HepG2 (cell line): ENCODE measurements at regions not wholly inside any gene's neighbourhood (a gene's known extent, or its start where the extent isn't known, plus 50 kb on each side); places are given as distances from the start of the nearest gene placed in this dataset.

Source experiments
- ATAC-seq: fragments of 200-7000 bp; cut with Tn5 transposase; 3 replicates; pipeline ENCODE4 v1.9.1; 2020; ENCODE audit warnings: mild to moderate bottlenecking, moderate library complexity
- BruUV-seq: library from RNA; stranded (reverse); fragments of 400-500 nt; replicated peaks from 2 replicates; lab custom pipeline; 2021; lab: Mats Ljungman, UMichigan
- CTCF ChIA-PET: fragments of 300-600 bp; formaldehyde crosslinking; extraction: SDS; loops from one replicate; lab custom pipeline; 2021; ENCODE audit warnings: low total read pairs, inconsistent platforms, low intra/inter-chr PET ratio; lab: Yijun Ruan, JAX
- POLR2A ChIA-PET: fragments of 350-600 bp; sonication (Branson Sonifier 250); formaldehyde crosslinking; loops from one replicate; lab custom pipeline; 2020; ENCODE audit warnings: antibody characterized with exemption, inconsistent platforms; lab: Yijun Ruan, JAX
- DNase-seq: peaks from one replicate; pipeline ENCODE4 v3.0.0-alpha.2; 2015; ENCODE audit warnings: low spot score
- FAIRE-seq: peaks from 3 replicates; lab custom pipeline; 2011; peaks lifted over from hg19 to GRCh38; lab: Jason Lieb, UNC
- H2AFZ ChIP-seq: one replicate; pipeline ENCODE4 v1.6.1; 2011; ENCODE audit warnings: low read length, inconsistent platforms
- H3K27ac ChIP-seq: fragments of 300-600 bp; 3 replicates; pipeline ENCODE4 v1.8.0; 2011; ENCODE audit warnings: mixed run types, mild to moderate bottlenecking, mixed read lengths, low read length, inconsistent platforms; ENCODE audit not compliant: insufficient read depth; ENCODE audit errors: extremely low read length
- H3K27me3 ChIP-seq, 2 experiments: fragments of 200-600 bp in 1 of 2; 2 replicates in 1 of 2; 3 replicates in 1 of 2; pipeline versions ENCODE4 v1.6.0 to v1.8.0; 2011; ENCODE audit warnings: low read length in 2 of 2, mild to moderate bottlenecking in 2 of 2, moderate library complexity in 2 of 2, inconsistent platforms in 1 of 2; ENCODE audit not compliant: insufficient read depth in 2 of 2, control insufficient read depth in 1 of 2
- H3K36me3 ChIP-seq, 2 experiments: fragments of 200-600 bp in 1 of 2; replicated peaks in 1 of 2; 2 replicates in 1 of 2; 3 replicates in 1 of 2; pipeline versions ENCODE4 v1.5.1 to v1.8.0; 2011; ENCODE audit warnings: low read length in 2 of 2, inconsistent platforms in 1 of 2; ENCODE audit not compliant: insufficient read depth in 2 of 2, control insufficient read depth in 1 of 2
- H3K4me1 ChIP-seq: 2 replicates; pipeline ENCODE4 v1.5.1; 2012; ENCODE audit warnings: low read length, inconsistent platforms; ENCODE audit not compliant: insufficient read depth
- H3K4me2 ChIP-seq: 2 replicates; pipeline ENCODE4 v1.6.0; 2011; ENCODE audit warnings: low read depth, low read length, inconsistent platforms
- H3K4me3 ChIP-seq, 3 experiments: fragments of 200-600 bp in 1 of 3; sonication (generic), shearing (Covaris generic) in 1 of 3; replicated peaks in 1 of 3; 2 replicates each; pipeline ENCODE4 v1.5.1; 2011 to 2016; ENCODE audit warnings: low read length in 3 of 3, inconsistent platforms in 2 of 3, low read depth in 2 of 3, mild to moderate bottlenecking in 2 of 3, control low read depth in 1 of 3, mixed read lengths in 1 of 3; ENCODE audit not compliant: insufficient read depth in 1 of 3
- H3K79me2 ChIP-seq: one replicate; pipeline ENCODE4 v1.6.1; 2011; ENCODE audit warnings: low read length, inconsistent platforms; ENCODE audit not compliant: insufficient read depth
- H3K9ac ChIP-seq: 2 replicates; pipeline ENCODE4 v1.6.0; 2011; ENCODE audit warnings: mild to moderate bottlenecking, low read depth, low read length, inconsistent platforms; ENCODE audit not compliant: insufficient read depth
- H3K9me3 ChIP-seq: 2 replicates; pipeline ENCODE4 v1.5.1; 2012; ENCODE audit warnings: mild to moderate bottlenecking, low read length
- H4K20me1 ChIP-seq: 2 replicates; pipeline ENCODE4 v1.6.0; 2011; ENCODE audit warnings: inconsistent platforms, mild to moderate bottlenecking, low read length, moderate library complexity; ENCODE audit not compliant: insufficient read depth
- BCL3 ChIP-seq: sonication (generic); formaldehyde crosslinking; IDR thresholded peaks from 2 replicates; pipeline ENCODE4 v1.5.1; 2020; ENCODE audit warnings: mild to moderate bottlenecking, missing genetic modification reagents, moderate library complexity
- E2F1 ChIP-seq: sonication (generic); formaldehyde crosslinking; IDR thresholded peaks from 2 replicates; pipeline ENCODE4 v1.5.0; 2020; ENCODE audit warnings: missing genetic modification reagents
- FOSL2 ChIP-seq: sonication (generic); formaldehyde crosslinking; IDR thresholded peaks from 2 replicates; pipeline ENCODE4 v1.4.0; 2020; ENCODE audit warnings: missing genetic modification reagents
- FOXK2 ChIP-seq: fragments of 450-650 bp; IDR thresholded peaks from 2 replicates; pipeline ENCODE4 v1.6.1; 2016
- KDM6A ChIP-seq: IDR thresholded peaks from 2 replicates; pipeline ENCODE4 v1.6.1; 2016; ENCODE audit warnings: low read depth
- NONO ChIP-seq, 2 experiments: fragments of 450-650 bp in 1 of 2; sonication (generic) in 1 of 2; formaldehyde crosslinking in 1 of 2; IDR thresholded peaks in 1 of 2; conservative IDR thresholded peaks in 1 of 2; 2 replicates each; pipeline versions ENCODE4 v1.6.1 to v1.8.0; 2017 to 2022; ENCODE audit warnings: mild to moderate bottlenecking in 1 of 2, missing genetic modification reagents in 1 of 2, moderate library complexity in 1 of 2
- PAWR ChIP-seq: sonication (generic); formaldehyde crosslinking; IDR thresholded peaks from 2 replicates; pipeline ENCODE4 v1.4.0; 2020; ENCODE audit warnings: missing genetic modification reagents, mild to moderate bottlenecking, borderline replicate concordance
- SRSF9 ChIP-seq: fragments of 200-400 bp; formaldehyde crosslinking; IDR thresholded peaks from 2 replicates; pipeline ENCODE4 v1.6.1; 2018; ENCODE audit warnings: borderline replicate concordance, mild to moderate bottlenecking, low read depth, low read length; ENCODE audit not compliant: insufficient read depth, poor library complexity, severe bottlenecking
- TEAD3 ChIP-seq: optimal IDR thresholded peaks from 2 replicates; pipeline ENCODE3; 2016; ENCODE audit warnings: borderline replicate concordance
- ZNF224 ChIP-seq: sonication (generic); formaldehyde crosslinking; IDR thresholded peaks from 2 replicates; pipeline ENCODE4 v1.5.0; 2020; ENCODE audit warnings: mild to moderate bottlenecking, missing genetic modification reagents
- ZNF264 ChIP-seq: sonication (generic); formaldehyde crosslinking; IDR thresholded peaks from 2 replicates; pipeline ENCODE4 v1.4.0; 2020; ENCODE audit warnings: missing genetic modification reagents
- ZNF503 ChIP-seq: sonication (generic); formaldehyde crosslinking; IDR thresholded peaks from 2 replicates; pipeline ENCODE4 v1.4.0; 2020; ENCODE audit warnings: missing genetic modification reagents
- ZNF572 ChIP-seq: sonication (generic); formaldehyde crosslinking; IDR thresholded peaks from 2 replicates; pipeline ENCODE4 v1.5.1; 2020; ENCODE audit warnings: mild to moderate bottlenecking, missing genetic modification reagents
- ZZZ3 ChIP-seq: sonication (generic); formaldehyde crosslinking; IDR thresholded peaks from 2 replicates; pipeline ENCODE4 v1.4.0; 2020; ENCODE audit warnings: missing genetic modification reagents, mild to moderate bottlenecking, borderline replicate concordance
- WGBS: methylation state at CpG from one replicate; pipeline ENCODE4 v1.1.6; 2017; ENCODE audit warnings: low lambda C conversion rate; 5-methylcytosine and 5-hydroxymethylcytosine counted together
- in situ Hi-C: cut with HindIII; loops from 2 replicates; pipeline ENCODE4 v1.10.0; 2017; ENCODE audit warnings: low pct_unique_long_range_greater_than_20kb; ENCODE audit not compliant: extremely low pct_ligation_motif_present
- intact Hi-C: fragments of 100-400 bp; cut with micrococcal nuclease; formaldehyde crosslinking; loops from one replicate; pipeline ENCODE4 v1.10.0; 2022; ENCODE audit not compliant: unreplicated experiment
- TF ChIP-seq, protein P1 (sequence below): sonication (generic); formaldehyde crosslinking; IDR thresholded peaks from 2 replicates; pipeline ENCODE4 v1.4.0; 2020; ENCODE audit warnings: missing genetic modification reagents, borderline replicate concordance

- no peak for TF ChIP-seq ZNF503
- TF ChIP-seq FOXK2: no peak
Measured at GRCh38 chr1:112092656-112093371, 103.3 kb upstream of the KCND3 start (continued).

DNA sequence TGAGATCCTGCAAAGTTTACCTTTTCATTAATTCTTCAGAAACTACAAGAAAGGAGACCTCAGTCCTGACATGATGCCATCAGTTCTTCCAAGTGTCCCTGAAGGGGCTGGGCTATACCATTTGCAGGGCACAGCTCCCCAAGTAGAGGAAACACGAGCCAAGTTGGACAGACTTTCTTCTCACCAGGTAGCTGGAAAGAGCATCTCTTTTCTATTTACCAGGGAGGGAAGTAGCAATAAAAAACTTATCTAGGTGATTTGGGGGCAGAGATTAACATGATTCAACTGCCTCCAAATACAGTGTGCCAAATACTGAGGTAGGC, 103.9 kb upstream of the KCND3 start:
- Histone ChIP-seq H3K4me2 (no peak overlapping the region), H3K27me3 (0 out of 5 replicates have a peak, but pooled peaks cover 0 to 1% of the 10 kb centered on the region in 2 experiments), H3K9me3 (no peaks in the 10 kb centered on the region), H3K36me3 (no peaks in the 10 kb centered on the region), H3K4me3 (no peak overlapping the region), H3K4me1 (no peaks in the 10 kb centered on the region), H3K27ac (no peak overlapping the region), H3K79me2 (no peaks in the 10 kb centered on the region), H2AFZ (no peak overlapping the region), H4K20me1 (no peaks in the 10 kb centered on the region), H3K9ac (no peak overlapping the region)
- ChIA-PET POLR2A (no interaction called here), CTCF (no interaction called here)
- 0% methylated on average over 1 of the region's 1 CpG for WGBS
- FAIRE-seq (no peak), DNase-seq (no peak), ATAC-seq (no peak)
- intact Hi-C loops (no loop called here), in situ Hi-C loops (no loop called here)
- no TSS peak for BruUV-seq
- no peak for TF ChIP-seq SRSF9
- TF ChIP-seq ZNF572 (CRISPR knock-in tag): no peak
- TF ChIP-seq ZNF264: no peak
- TF ChIP-seq ZZZ3 (CRISPR knock-in tag): no peak
- no peak for TF ChIP-seq BCL3 (CRISPR knock-in tag)
- no peak for TF ChIP-seq FOSL2 (CRISPR knock-in tag)
- no peak for TF ChIP-seq E2F1
- no peak for TF ChIP-seq ZNF224 (CRISPR knock-in tag)
- TF ChIP-seq NONO (IDR thresholded peaks at IDR 0.05): no peak
- no peak for TF ChIP-seq NONO (CRISPR knock-in tag; conservative IDR thresholded peaks at IDR 0.05)
- TF ChIP-seq, protein P1, sequence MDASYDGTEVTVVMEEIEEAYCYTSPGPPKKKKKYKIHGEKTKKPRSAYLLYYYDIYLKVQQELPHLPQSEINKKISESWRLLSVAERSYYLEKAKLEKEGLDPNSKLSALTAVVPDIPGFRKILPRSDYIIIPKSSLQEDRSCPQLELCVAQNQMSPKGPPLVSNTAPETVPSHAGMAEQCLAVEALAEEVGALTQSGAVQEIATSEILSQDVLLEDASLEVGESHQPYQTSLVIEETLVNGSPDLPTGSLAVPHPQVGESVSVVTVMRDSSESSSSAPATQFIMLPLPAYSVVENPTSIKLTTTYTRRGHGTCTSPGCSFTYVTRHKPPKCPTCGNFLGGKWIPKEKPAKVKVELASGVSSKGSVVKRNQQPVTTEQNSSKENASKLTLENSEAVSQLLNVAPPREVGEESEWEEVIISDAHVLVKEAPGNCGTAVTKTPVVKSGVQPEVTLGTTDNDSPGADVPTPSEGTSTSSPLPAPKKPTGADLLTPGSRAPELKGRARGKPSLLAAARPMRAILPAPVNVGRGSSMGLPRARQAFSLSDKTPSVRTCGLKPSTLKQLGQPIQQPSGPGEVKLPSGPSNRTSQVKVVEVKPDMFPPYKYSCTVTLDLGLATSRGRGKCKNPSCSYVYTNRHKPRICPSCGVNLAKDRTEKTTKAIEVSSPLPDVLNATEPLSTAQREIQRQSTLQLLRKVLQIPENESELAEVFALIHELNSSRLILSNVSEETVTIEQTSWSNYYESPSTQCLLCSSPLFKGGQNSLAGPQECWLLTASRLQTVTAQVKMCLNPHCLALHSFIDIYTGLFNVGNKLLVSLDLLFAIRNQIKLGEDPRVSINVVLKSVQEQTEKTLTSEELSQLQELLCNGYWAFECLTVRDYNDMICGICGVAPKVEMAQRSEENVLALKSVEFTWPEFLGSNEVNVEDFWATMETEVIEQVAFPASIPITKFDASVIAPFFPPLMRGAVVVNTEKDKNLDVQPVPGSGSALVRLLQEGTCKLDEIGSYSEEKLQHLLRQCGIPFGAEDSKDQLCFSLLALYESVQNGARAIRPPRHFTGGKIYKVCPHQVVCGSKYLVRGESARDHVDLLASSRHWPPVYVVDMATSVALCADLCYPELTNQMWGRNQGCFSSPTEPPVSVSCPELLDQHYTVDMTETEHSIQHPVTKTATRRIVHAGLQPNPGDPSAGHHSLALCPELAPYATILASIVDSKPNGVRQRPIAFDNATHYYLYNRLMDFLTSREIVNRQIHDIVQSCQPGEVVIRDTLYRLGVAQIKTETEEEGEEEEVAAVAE (CRISPR knock-in tag): no peak
- no peak for TF ChIP-seq KDM6A (CRISPR knock-in tag)
- TF ChIP-seq TEAD3 (CRISPR knock-in tag): no peak
- no peak for TF ChIP-seq PAWR
